NB4 (cell line): ENCODE measurements at regions not wholly inside any gene's neighbourhood (a gene's known extent, or its start where the extent isn't known, plus 50 kb on each side); places are given as distances from the start of the nearest gene placed in this dataset.

ENCODE experiments used
- POLR2A ChIP-seq: IDR thresholded peaks from 2 replicates; pipeline ENCODE4 v1.6.1; 2011; ENCODE audit warnings: mild to moderate bottlenecking; ENCODE audit not compliant: insufficient read length; ENCODE audit errors: extremely low read depth
- TF ChIP-seq, protein P1 (sequence below): IDR thresholded peaks from one replicate; pipeline ENCODE4 v1.5.1; 2012; ENCODE audit warnings: low read depth, low read length
- TF ChIP-seq, protein P2 (sequence below): IDR thresholded peaks from 2 replicates; pipeline ENCODE4 v1.6.1; 2011; ENCODE audit warnings: low read depth, low read length

DNA sequence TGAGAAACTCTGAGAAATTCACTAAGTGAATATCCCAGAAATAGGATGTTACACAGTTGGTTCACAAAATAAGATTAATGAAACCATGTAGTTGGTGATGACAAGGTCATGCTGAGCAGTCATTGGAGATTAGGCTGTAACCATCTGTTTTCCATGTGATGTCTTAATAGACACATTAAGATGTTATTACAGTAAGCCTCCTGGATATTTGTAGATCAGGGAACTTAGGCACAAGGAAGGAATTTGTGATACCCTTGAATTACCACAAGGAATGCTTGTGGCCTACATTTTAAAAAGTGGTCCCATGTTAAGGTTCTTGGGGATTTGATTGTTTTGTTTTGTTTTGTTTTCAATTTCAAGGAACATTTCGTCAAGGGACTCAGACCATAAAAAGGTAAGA lies 185.6 kb upstream of the BANK1 start:
- TF ChIP-seq, protein P1, sequence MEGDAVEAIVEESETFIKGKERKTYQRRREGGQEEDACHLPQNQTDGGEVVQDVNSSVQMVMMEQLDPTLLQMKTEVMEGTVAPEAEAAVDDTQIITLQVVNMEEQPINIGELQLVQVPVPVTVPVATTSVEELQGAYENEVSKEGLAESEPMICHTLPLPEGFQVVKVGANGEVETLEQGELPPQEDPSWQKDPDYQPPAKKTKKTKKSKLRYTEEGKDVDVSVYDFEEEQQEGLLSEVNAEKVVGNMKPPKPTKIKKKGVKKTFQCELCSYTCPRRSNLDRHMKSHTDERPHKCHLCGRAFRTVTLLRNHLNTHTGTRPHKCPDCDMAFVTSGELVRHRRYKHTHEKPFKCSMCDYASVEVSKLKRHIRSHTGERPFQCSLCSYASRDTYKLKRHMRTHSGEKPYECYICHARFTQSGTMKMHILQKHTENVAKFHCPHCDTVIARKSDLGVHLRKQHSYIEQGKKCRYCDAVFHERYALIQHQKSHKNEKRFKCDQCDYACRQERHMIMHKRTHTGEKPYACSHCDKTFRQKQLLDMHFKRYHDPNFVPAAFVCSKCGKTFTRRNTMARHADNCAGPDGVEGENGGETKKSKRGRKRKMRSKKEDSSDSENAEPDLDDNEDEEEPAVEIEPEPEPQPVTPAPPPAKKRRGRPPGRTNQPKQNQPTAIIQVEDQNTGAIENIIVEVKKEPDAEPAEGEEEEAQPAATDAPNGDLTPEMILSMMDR = no peak
- TF ChIP-seq POLR2A = no peak
- TF ChIP-seq, protein P2, sequence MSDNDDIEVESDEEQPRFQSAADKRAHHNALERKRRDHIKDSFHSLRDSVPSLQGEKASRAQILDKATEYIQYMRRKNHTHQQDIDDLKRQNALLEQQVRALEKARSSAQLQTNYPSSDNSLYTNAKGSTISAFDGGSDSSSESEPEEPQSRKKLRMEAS = no peak
